GM12864 (cell line): ENCODE measurements at regions not wholly inside any gene's neighbourhood (a gene's known extent, or its start where the extent isn't known, plus 50 kb on each side); places are given as distances from the start of the nearest gene placed in this dataset.
"Not testable (repeated sequence)": the region's sequence is repeated elsewhere in the genome, so short reads cannot be mapped to it uniquely, and the experiment has no call there.

Source experiments
- DNase-seq: peaks from one replicate; pipeline ENCODE4 v3.0.0-alpha.2; 2011; ENCODE audit warnings: low read depth
- H3K4me3 ChIP-seq: 2 replicates; pipeline ENCODE4 v1.5.1; 2011; ENCODE audit warnings: mild to moderate bottlenecking, low read depth, low read length, control low read depth
- CTCF ChIP-seq: IDR thresholded peaks from 2 replicates; pipeline ENCODE4 v1.5.1; 2011; ENCODE audit warnings: low read depth, mild to moderate bottlenecking, moderate library complexity, low read length, control low read depth, inconsistent platforms; ENCODE audit errors: missing control alignments

GRCh38 chr7:16369855-16370254 lies 51.5 kb downstream of the CRPPA start:
- no peak for DNase-seq
- no peak for TF ChIP-seq CTCF
- no peak overlapping the region for H3K4me3 ChIP-seq

- not testable (repeated sequence) for H3K4me3 ChIP-seq, DNase-seq
These were observed 52.0 kb downstream of the CRPPA start for GRCh38 chr7:16369309-16369708.

GRCh38 chr7:16368885-16369284 lies 52.5 kb downstream of the CRPPA start:
- H3K4me3 ChIP-seq = no peak overlapping the region
- TF ChIP-seq CTCF = no peak
- no peak for DNase-seq

- no peak for DNase-seq
- no peak overlapping the region for H3K4me3 ChIP-seq
- no peak for TF ChIP-seq CTCF
These were observed 54.2 kb downstream of the CRPPA start for GRCh38 chr7:16367115-16367514.

GRCh38 chr7:16365952-16366351 lies 55.4 kb downstream of the CRPPA start:
- TF ChIP-seq CTCF = no peak

GRCh38 chr7:16365177-16365576 lies 56.2 kb downstream of the CRPPA start:
- no peak for DNase-seq
- no peak overlapping the region for H3K4me3 ChIP-seq
- no peak for TF ChIP-seq CTCF

More at GRCh38 chr7:16365952-16366351, 55.4 kb downstream of the CRPPA start:
- H3K4me3 ChIP-seq = no peak overlapping the region
- DNase-seq = no peak

- DNase-seq = no peak
- no peak for TF ChIP-seq CTCF
- no peak overlapping the region for H3K4me3 ChIP-seq
These were observed 62.1 kb downstream of the CRPPA start for GRCh38 chr7:16359216-16359615.

- H3K4me3 ChIP-seq = no peak overlapping the region
- TF ChIP-seq CTCF = no peak
- no peak for DNase-seq
These were observed 63.4 kb downstream of the CRPPA start for GRCh38 chr7:16357921-16358320.
